Fibroblast of the aortic adventitia (primary cell): ENCODE measurements at regions not wholly inside any gene's neighbourhood (a gene's known extent, or its start where the extent isn't known, plus 50 kb on each side); places are given as distances from the start of the nearest gene placed in this dataset.

Experiments used
- DNase-seq: peaks from one replicate; pipeline ENCODE4 v3.0.0-alpha.2; 2010; ENCODE audit warnings: low read depth
- H3K4me3 ChIP-seq: 2 replicates; pipeline ENCODE4 v1.5.1; 2011; ENCODE audit warnings: low read depth, mild to moderate bottlenecking, control low read depth, low read length, moderate library complexity
- CTCF ChIP-seq: IDR thresholded peaks from 2 replicates; pipeline ENCODE4 v1.5.1; 2011; ENCODE audit warnings: mild to moderate bottlenecking, low read length, control low read depth, inconsistent platforms; ENCODE audit not compliant: insufficient read depth

- DNase-seq: no peak
- no peak overlapping the region for H3K4me3 ChIP-seq
- no peak for TF ChIP-seq CTCF
Measured at GRCh38 chr2:17323697-17324096, 194.5 kb downstream of the RAD51AP2 start.

GRCh38 chr2:17322461-17322860 is 195.8 kb downstream of the RAD51AP2 start:
- TF ChIP-seq CTCF: no peak
- H3K4me3 ChIP-seq: no peak overlapping the region
- DNase-seq: no peak

- no peak for TF ChIP-seq CTCF
- no peak overlapping the region for H3K4me3 ChIP-seq
- no peak for DNase-seq
Measured at GRCh38 chr2:17319090-17319489, 199.2 kb downstream of the RAD51AP2 start.

GRCh38 chr2:17318013-17318412 is 200.2 kb downstream of the RAD51AP2 start:
- no peak overlapping the region for H3K4me3 ChIP-seq
- no peak for DNase-seq

GRCh38 chr2:17317439-17317976 is 200.7 kb downstream of the RAD51AP2 start:
- TF ChIP-seq CTCF: no peak
- H3K4me3 ChIP-seq: no peak overlapping the region
- no peak for DNase-seq

More at GRCh38 chr2:17318013-17318412, 200.2 kb downstream of the RAD51AP2 start:
- no peak for TF ChIP-seq CTCF

GRCh38 chr2:17313261-17313660 is 205.0 kb downstream of the RAD51AP2 start:
- no peak for TF ChIP-seq CTCF
- H3K4me3 ChIP-seq: no peak overlapping the region
- no peak for DNase-seq
